ENCODE measurements at regions not wholly inside any gene's neighbourhood (a gene's known extent, or its start where the extent isn't known, plus 50 kb on each side); places are given as distances from the start of the nearest gene placed in this dataset.

GRCh38 chr2:12549641-12550040, 167.1 kb upstream of the TRIB2 start:
- intact Hi-C loops (cut with DNase I) = no loop called here
- H3K27me3 ChIP-seq = no peaks in the 10 kb centered on the region
- TF ChIP-seq CTCF (IDR thresholded peaks at IDR 0.05) = no peak
- TF ChIP-seq POLR2A (IDR thresholded peaks at IDR 0.05) = no peak
- H3K36me3 ChIP-seq = no peaks in the 10 kb centered on the region
- H3K9me3 ChIP-seq = no peaks in the 10 kb centered on the region
- H3K4me3 ChIP-seq (replicated peaks in 1 of 3) = no peak overlapping the region
- WGBS, 2 donors = 92 to 98% methylated on average over 2 of the region's 2 CpGs
- no peak for DNase-seq
- no peak overlapping the region for H3K27ac ChIP-seq
- peaks cover 0 to 1% of the 10 kb centered on the region in 2 donors for H3K4me1 ChIP-seq

- H3K9me3 ChIP-seq = no peaks in the 10 kb centered on the region
- no peak for DNase-seq
- no peak overlapping the region for H3K27ac ChIP-seq
- H3K27me3 ChIP-seq = no peaks in the 10 kb centered on the region
- intact Hi-C loops (cut with DNase I) = no loop called here
- WGBS, 2 donors = 89 to 92% methylated on average over 7 of the region's 7 CpGs
- no peak overlapping the region for H3K4me3 ChIP-seq (replicated peaks in 1 of 3)
- no peaks in the 10 kb centered on the region for H3K36me3 ChIP-seq
- peaks cover 0 to 13% of the 10 kb centered on the region in 2 donors for H3K4me1 ChIP-seq
- TF ChIP-seq POLR2A (IDR thresholded peaks at IDR 0.05) (no peak), CTCF (IDR thresholded peaks at IDR 0.05) (no peak)
Measured at GRCh38 chr2:12552092-12552491, 164.6 kb upstream of the TRIB2 start.

GRCh38 chr2:12554224-12555011, 162.3 kb upstream of the TRIB2 start:
- Histone ChIP-seq H3K27me3 (no peaks in the 10 kb centered on the region), H3K4me3 (replicated peaks in 1 of 3) (no peak overlapping the region), H3K4me1 (peaks cover 0 to 13% of the 10 kb centered on the region in 2 donors), H3K36me3 (no peaks in the 10 kb centered on the region), H3K27ac (no peak overlapping the region), H3K9me3 (no peaks in the 10 kb centered on the region)
- TF ChIP-seq CTCF (IDR thresholded peaks at IDR 0.05) (no peak), POLR2A (IDR thresholded peaks at IDR 0.05) (no peak)
- intact Hi-C loops (cut with DNase I) = no loop called here
- 87% methylated on average over 12 of the region's 12 CpGs for WGBS, 2 donors
- DNase-seq = no peak

- Histone ChIP-seq H3K27ac (no peak overlapping the region), H3K4me3 (replicated peaks in 1 of 3) (no peak overlapping the region), H3K9me3 (no peaks in the 10 kb centered on the region), H3K27me3 (no peaks in the 10 kb centered on the region), H3K36me3 (no peaks in the 10 kb centered on the region), H3K4me1 (peaks cover 0 to 13% of the 10 kb centered on the region in 2 donors)
- intact Hi-C loops (cut with DNase I) = no loop called here
- peak in 1 of 6 experiments; percentile 9 for TF ChIP-seq CTCF (IDR thresholded peaks at IDR 0.05)
- TF ChIP-seq POLR2A (IDR thresholded peaks at IDR 0.05) = no peak
- DNase-seq = no peak
- WGBS, 2 donors = 48 to 63% methylated on average over 2 of the region's 2 CpGs
Measured at GRCh38 chr2:12555012-12555645, 161.6 kb upstream of the TRIB2 start.

- Histone ChIP-seq H3K27me3 (no peaks in the 10 kb centered on the region), H3K4me3 (replicated peaks in 1 of 3) (no peak overlapping the region), H3K4me1 (peaks cover 0 to 13% of the 10 kb centered on the region in 2 donors), H3K36me3 (no peaks in the 10 kb centered on the region), H3K27ac (no peak overlapping the region), H3K9me3 (no peaks in the 10 kb centered on the region)
- WGBS, 2 donors = 77 to 85% methylated on average over 5 of the region's 5 CpGs
- TF ChIP-seq POLR2A (IDR thresholded peaks at IDR 0.05) (no peak), CTCF (IDR thresholded peaks at IDR 0.05) (no peak)
- intact Hi-C loops (cut with DNase I) = no loop called here
- DNase-seq = no peak
Measured at GRCh38 chr2:12556762-12557161, 160.0 kb upstream of the TRIB2 start.
